GM12874 (cell line): ENCODE measurements at regions not wholly inside any gene's neighbourhood (a gene's known extent, or its start where the extent isn't known, plus 50 kb on each side); places are given as distances from the start of the nearest gene placed in this dataset.

Experiments used
- TF ChIP-seq, protein P1 (sequence below): IDR thresholded peaks from 2 replicates; pipeline ENCODE4 v1.5.1; 2011; ENCODE audit warnings: low read depth, mild to moderate bottlenecking, control low read depth, low read length, moderate library complexity; ENCODE audit not compliant: insufficient read depth

DNA sequence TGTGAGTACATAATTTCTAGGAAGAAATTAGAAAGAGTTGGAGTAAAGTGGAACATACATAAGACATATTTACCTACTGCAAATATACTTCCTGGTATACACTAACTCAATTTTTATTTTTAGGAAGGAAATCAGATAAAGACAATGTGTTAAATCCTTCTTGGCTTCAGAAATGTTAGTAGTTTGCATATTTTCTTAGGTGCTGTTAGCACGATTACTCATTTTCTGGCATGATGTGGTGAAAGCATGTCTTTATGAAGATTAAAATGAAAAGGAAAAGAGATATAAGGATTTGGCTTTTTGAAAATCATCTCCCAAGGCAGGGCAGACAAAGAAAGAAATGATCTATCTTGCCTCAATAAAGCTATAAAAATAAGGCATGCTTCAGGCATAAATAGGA is 287.6 kb upstream of the E2F7 start:
- TF ChIP-seq, protein P1, sequence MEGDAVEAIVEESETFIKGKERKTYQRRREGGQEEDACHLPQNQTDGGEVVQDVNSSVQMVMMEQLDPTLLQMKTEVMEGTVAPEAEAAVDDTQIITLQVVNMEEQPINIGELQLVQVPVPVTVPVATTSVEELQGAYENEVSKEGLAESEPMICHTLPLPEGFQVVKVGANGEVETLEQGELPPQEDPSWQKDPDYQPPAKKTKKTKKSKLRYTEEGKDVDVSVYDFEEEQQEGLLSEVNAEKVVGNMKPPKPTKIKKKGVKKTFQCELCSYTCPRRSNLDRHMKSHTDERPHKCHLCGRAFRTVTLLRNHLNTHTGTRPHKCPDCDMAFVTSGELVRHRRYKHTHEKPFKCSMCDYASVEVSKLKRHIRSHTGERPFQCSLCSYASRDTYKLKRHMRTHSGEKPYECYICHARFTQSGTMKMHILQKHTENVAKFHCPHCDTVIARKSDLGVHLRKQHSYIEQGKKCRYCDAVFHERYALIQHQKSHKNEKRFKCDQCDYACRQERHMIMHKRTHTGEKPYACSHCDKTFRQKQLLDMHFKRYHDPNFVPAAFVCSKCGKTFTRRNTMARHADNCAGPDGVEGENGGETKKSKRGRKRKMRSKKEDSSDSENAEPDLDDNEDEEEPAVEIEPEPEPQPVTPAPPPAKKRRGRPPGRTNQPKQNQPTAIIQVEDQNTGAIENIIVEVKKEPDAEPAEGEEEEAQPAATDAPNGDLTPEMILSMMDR, result no peak

DNA sequence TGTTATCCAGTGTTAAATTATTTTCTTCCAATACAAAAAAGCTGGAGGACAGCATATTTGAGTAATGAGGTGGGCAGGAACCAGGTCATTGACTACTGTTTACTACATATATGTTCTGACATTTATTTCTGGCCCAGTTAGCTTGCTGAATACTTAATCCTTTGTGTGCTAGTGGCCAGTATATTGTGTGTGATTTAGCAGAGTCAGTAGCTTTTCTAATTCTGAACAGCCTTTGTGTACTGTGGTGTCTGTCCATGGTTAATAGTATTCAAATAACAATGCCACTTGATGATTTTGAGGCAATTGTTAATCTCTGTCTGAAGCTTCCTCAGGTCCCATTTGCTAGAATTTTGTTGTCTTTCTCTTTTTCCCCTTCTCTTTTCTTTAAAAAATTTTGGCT is 286.5 kb upstream of the E2F7 start:
- TF ChIP-seq, protein P1, result no peak

DNA sequence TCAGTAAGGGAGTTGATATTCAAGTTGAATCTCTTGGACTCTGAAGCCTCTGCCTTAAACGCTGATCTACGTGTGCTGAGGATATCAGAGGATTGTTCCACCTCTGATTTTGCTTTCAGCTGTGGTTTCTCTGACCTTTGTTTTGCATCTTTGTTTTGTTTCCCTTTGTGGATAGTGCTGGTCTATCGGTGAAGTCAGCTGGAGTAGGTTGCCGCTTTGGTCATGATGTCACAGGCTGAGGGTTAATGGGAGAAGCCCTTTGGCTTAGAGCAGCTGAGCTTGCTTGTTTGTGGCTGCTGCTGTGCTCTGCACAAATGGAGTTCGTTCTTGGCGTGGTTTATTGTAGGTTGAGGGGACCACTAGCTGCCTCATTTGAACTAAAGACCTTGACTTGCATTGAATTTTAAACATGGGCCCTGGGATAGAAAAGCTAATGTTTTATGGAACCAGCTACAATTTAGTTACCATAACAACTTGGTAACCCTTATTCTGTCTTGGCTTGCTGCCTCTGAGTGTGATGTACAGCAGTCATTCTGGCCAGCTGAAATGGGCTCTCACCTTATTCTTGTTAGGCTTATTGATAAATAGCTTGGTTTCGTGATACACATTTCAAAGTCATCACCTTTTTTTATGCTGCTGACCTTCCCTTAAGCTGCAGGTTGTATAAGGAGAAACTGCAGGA is 284.5 kb upstream of the E2F7 start:
- TF ChIP-seq, protein P1, result no peak

DNA sequence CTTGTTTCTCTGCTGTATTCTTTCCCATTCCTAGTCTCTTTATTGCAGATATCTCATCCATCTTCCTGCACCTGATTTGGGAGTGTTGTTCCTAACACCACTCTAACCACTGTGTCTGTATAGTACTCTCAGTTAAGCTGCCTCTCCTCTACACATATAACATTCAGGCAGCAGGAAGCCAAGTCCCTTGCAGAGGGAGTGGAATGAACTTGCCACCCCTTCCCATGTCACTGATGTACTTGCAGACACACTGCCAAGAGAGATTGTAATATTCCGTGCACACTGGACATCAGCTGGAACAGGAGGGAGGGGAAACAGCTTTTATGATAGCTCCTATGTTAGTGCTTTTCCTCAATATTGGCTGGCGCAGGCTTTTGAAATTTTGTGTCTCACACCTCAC is 281.6 kb upstream of the E2F7 start:
- TF ChIP-seq, protein P1, result no peak

DNA sequence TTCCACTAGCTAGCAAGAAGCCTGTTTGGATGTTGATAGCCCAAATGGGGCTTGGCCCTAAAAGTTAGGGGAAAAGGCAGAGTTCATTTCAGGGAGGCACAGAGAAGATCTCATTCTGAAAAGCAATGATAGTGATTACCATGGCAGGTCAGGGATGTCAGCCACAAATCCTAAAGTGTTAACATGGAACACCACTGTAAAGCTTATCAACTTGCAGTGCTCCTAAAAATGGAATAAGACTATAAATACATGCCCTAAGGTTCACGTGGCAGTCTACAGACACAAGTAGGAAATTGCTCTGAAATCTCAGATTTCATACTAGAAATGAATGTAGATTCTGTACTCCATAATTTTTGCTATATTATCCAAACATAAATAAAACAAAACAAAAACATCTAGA is 280.0 kb upstream of the E2F7 start:
- TF ChIP-seq, protein P1, result no peak

DNA sequence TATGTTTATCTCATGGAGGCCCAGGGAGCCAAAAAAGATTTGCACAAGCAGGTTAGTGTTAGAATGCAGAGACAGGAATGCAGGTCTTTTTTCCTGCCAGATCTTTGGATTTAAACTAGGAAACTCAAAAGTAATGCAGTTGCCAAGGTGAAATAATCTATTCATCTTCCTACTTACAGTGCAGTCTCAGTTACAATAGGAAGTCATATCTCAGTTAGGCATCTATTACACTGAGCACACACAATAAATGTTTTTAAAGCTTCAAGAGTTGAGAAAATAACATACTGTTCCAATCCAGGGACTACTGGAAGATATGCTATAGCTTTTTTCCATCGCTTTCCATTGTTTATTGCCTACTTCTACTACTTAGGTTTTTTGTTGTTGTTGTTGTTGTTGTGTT is 279.3 kb upstream of the E2F7 start:
- TF ChIP-seq, protein P1, result no peak

DNA sequence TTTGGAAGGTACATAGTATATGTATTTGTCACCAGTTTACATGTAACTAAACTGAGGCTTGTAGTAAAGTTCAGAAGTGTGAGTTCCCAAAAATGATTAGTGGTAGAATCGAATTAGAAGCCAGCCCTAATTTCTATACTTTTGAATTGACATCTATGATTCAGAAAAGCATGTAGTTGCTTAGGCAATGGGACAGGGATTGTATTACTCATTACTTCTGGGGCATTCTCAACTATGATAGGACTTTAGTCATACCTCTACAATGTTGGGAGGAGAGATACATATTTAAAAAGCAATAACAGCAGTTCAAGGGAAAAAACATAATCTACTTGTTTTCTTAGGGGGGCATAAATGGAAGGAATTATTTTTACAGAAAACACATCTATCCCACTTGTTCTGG is 277.9 kb upstream of the E2F7 start:
- TF ChIP-seq, protein P1, result no peak
